Activated T-cell treated with anti-CD3 and anti-CD28 coated beads, Interleukin-2, amount 50 U/mL, for 72 hours (primary cell): ENCODE measurements at regions not wholly inside any gene's neighbourhood (a gene's known extent, or its start where the extent isn't known, plus 50 kb on each side); places are given as distances from the start of the nearest gene placed in this dataset.

ENCODE experiments used
- ATAC-seq, 2 donors: fragments of 150-1000 bp; cut with Tn5 transposase; replicated peaks in 1 of 2; 2 replicates each; pipeline ENCODE4 v1.10.0; 2021; ENCODE audit warnings: moderate library complexity in 2 of 2, mild to moderate bottlenecking in 1 of 2
- DNase-seq, 2 donors: peaks; one replicate each; pipeline ENCODE4 v3.0.0; 2021 to 2022; ENCODE audit warnings: mixed read lengths in 1 of 2
- H3K27ac Mint-ChIP-seq: one replicate; pipeline ENCODE4 v1.8.0; 2022; ENCODE audit warnings: mild to moderate bottlenecking, moderate library complexity, mixed read lengths
- H3K27me3 Mint-ChIP-seq: one replicate; pipeline ENCODE4 v1.8.0; 2022; ENCODE audit warnings: low read depth, mixed read lengths
- H3K36me3 Mint-ChIP-seq, 2 donors: one replicate each; pipeline ENCODE4 v1.8.0; 2022; ENCODE audit warnings: mixed read lengths in 2 of 2, mild to moderate bottlenecking in 1 of 2; ENCODE audit not compliant: insufficient read depth in 2 of 2
- H3K4me1 Mint-ChIP-seq: one replicate; pipeline ENCODE4 v1.8.0; 2022; ENCODE audit warnings: low read depth, mixed read lengths
- H3K4me3 Mint-ChIP-seq, 2 donors: one replicate each; pipeline ENCODE4 v1.8.0; 2022; ENCODE audit warnings: mild to moderate bottlenecking in 2 of 2, mixed read lengths in 2 of 2, moderate library complexity in 2 of 2
- H3K9me3 Mint-ChIP-seq, 2 donors: one replicate each; pipeline ENCODE4 v1.8.0; 2022; ENCODE audit warnings: mixed read lengths in 2 of 2

DNA sequence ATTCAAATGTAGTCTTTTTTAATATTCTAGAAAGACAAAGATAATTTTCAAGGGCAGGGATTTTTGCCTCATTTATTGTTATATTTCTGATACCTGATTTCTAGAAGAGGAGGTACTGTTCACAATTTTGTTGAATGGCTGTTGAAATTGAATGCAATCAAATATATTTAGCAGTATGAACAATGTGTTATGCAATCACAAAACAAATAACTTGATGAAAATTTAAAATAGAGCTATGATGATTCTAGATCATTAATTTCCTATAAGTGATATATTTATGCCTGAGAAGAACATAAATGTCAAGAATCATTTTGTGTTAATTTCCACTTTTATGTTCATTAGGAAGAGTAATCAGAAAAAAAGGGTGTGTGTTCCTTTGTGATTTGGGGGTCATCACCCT is 114.6 kb upstream of the CNTNAP2 start:
- DNase-seq (no peak), ATAC-seq (no peak)
- Mint-ChIP-seq H3K27me3 (no peaks in the 10 kb centered on the region), H3K27ac (no peak overlapping the region), H3K9me3 (peaks cover 2% of the 10 kb centered on the region in 2 donors), H3K36me3 (no peaks in the 10 kb centered on the region), H3K4me1 (no peaks in the 10 kb centered on the region), H3K4me3 (no peak overlapping the region)

GRCh38 chr7:146000882-146001281 is 115.7 kb upstream of the CNTNAP2 start:
- Mint-ChIP-seq H3K27me3 (no peaks in the 10 kb centered on the region), H3K4me3 (no peak overlapping the region), H3K36me3 (no peaks in the 10 kb centered on the region), H3K9me3 (peaks cover 0 to 2% of the 10 kb centered on the region in 2 donors), H3K27ac (no peak overlapping the region), H3K4me1 (no peaks in the 10 kb centered on the region)
- no peak for DNase-seq
- no peak for ATAC-seq

DNA sequence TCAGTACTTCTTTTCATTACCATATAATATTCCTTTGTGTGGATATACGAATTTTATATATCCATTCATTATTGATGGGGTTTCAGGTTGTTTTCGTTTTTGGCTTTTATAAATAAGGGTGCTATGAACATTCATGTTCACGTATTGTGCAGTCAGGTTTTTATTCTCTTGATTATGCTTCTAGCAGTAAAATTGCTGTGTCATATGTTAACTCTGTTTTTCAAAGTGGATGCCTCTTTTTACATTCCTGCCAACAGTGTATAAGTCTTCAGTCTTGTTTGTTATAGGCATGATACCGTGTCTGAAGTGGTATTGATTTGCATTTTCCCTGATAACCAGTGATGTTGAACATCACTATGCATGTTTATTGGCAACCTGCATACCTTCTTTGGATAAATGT is 127.1 kb upstream of the CNTNAP2 start:
- Mint-ChIP-seq H3K27ac (no peak overlapping the region), H3K36me3 (no peaks in the 10 kb centered on the region), H3K4me3 (no peak overlapping the region), H3K27me3 (no peaks in the 10 kb centered on the region), H3K4me1 (no peaks in the 10 kb centered on the region), H3K9me3 (peaks cover 2 to 13% of the 10 kb centered on the region in 2 donors)
- ATAC-seq (no peak), DNase-seq (no peak)

DNA sequence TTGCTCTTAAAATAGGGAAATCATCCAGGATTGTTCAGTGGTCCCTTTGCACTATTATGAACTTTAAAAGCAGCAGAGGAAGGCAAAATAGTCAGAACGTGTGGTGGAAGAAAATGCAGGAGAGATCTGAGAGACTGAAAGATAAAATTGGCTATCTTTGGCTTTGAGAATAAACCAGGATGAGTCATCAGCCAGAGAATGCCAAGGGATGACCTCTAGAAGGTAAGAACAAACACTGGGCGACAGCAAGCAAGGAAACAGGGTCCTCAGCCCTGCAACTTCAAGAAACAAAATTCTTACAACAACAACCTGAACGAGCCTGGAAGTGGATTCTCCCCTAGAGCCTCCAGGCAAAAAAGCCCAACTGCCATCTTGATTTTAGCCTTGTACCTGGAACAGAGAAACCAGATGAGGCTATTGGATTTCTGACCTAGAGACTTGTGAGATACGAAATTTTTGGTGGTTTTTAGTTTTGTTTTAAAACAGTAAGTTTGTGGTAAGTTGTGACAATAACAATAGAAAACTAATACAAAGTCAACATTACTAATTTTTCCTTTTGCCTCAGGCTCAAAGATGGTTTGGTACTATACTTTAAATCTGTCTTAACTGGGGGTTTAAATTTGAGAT is 130.2 kb upstream of the CNTNAP2 start:
- Mint-ChIP-seq H3K27me3 (no peaks in the 10 kb centered on the region), H3K4me1 (no peaks in the 10 kb centered on the region), H3K36me3 (no peaks in the 10 kb centered on the region), H3K4me3 (no peak overlapping the region), H3K9me3 (peaks cover 1 to 13% of the 10 kb centered on the region in 2 donors), H3K27ac (no peak overlapping the region)
- DNase-seq (no peak), ATAC-seq (no peak)

- ATAC-seq (no peak), DNase-seq (no peak)
- H3K27me3 Mint-ChIP-seq = no peaks in the 10 kb centered on the region
- no peaks in the 10 kb centered on the region for H3K4me1 Mint-ChIP-seq
- no peak overlapping the region for H3K4me3 Mint-ChIP-seq
- H3K36me3 Mint-ChIP-seq = no peaks in the 10 kb centered on the region
- peaks cover 5% of the 10 kb centered on the region in 2 donors for H3K9me3 Mint-ChIP-seq
- H3K27ac Mint-ChIP-seq = no peak overlapping the region
Measured at GRCh38 chr7:145978769-145979168, 137.8 kb upstream of the CNTNAP2 start.

DNA sequence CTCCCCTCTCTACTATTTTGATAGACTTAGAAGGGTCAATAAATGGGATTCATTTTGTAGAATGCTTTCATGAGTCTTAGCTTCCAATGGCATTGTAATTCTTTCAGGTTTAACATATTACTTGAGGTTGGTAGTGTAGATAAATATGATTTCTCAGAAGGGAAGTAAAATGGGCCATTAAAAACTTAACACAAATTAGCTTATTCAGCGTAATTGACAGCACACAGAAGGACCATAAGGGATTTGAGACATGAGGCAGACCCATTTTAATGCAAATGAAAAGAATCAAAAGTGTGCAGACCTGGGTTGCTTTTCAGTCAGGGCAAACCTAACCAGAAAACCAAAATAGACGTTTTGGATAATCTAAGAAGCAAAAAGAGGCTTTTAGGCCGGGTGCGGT is 156.6 kb upstream of the CNTNAP2 start:
- no peaks in the 10 kb centered on the region for H3K36me3 Mint-ChIP-seq
- no peak for ATAC-seq
- DNase-seq = no peak
- H3K27me3 Mint-ChIP-seq = no peaks in the 10 kb centered on the region
- no peaks in the 10 kb centered on the region for H3K4me1 Mint-ChIP-seq
- H3K4me3 Mint-ChIP-seq = no peak overlapping the region
- H3K9me3 Mint-ChIP-seq = peaks cover under 1 to 10% of the 10 kb centered on the region in 2 donors
- no peak overlapping the region for H3K27ac Mint-ChIP-seq

DNA sequence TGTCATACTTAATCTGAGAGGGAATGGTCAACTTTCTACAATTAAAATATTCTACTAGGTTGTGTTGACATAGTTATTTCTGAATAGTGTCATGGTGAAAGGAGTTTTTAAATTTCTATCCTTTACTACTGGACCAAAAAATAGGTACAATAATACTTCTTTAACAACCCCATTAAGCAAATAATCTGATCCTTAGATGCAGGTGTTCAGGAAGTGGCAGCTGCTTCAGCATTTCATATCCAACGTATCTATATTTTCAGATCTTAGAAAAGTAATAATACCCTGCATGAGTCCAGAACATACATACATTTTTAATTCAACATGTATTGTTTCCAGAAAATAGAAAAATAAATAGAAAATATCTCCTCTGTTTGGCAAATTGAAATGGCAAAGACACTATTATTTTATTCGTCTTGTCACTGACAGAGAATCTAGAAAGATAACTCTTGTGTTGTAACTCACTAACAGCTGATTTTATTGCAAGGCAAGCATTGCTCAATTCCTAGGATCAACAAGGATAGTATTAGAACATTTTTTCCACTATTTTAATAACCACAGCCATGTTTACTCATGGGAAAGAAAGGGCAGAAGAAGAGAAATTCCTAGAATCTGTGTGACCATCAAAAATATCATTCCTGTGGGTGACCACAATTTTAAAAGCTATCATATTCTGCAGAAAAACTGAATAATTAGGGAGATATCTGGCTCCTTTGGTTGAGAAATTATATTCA is 159.3 kb upstream of the CNTNAP2 start:
- Mint-ChIP-seq H3K4me3 (no peak overlapping the region), H3K27ac (no peak overlapping the region), H3K9me3 (peaks cover 0 to 6% of the 10 kb centered on the region in 2 donors), H3K27me3 (no peaks in the 10 kb centered on the region), H3K36me3 (no peaks in the 10 kb centered on the region), H3K4me1 (no peaks in the 10 kb centered on the region)
- ATAC-seq (no peak), DNase-seq (no peak)

- H3K4me3 Mint-ChIP-seq = no peak overlapping the region
- no peaks in the 10 kb centered on the region for H3K27me3 Mint-ChIP-seq
- H3K36me3 Mint-ChIP-seq = no peaks in the 10 kb centered on the region
- no peak for DNase-seq
- no peaks in the 10 kb centered on the region for H3K4me1 Mint-ChIP-seq
- peaks cover 0 to 3% of the 10 kb centered on the region in 2 donors for H3K9me3 Mint-ChIP-seq
- no peak for ATAC-seq
- H3K27ac Mint-ChIP-seq = no peak overlapping the region
Measured at GRCh38 chr7:145951566-145951965, 165.0 kb upstream of the CNTNAP2 start.

DNA sequence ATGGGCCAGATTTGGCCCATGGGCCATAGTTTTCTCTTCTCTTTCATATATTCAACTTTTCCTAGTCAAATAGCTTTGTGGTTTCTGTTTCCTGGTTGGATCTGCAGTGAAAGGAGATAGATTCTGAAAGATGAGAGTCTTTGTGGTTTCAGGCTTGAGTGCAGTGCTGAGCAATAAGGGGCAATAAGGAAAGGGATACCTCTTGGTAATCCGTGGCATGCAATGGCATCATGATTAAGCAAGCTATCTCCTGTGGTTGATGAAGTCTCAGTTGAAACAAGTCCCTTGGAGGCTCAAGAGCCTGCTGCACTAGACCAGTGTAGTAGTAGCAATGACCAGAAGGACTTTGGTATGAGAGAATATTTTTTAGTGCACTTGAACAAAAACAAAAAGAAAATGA is 187.7 kb upstream of the CNTNAP2 start:
- Mint-ChIP-seq H3K4me3 (no peak overlapping the region), H3K36me3 (no peaks in the 10 kb centered on the region), H3K4me1 (no peaks in the 10 kb centered on the region), H3K9me3 (peaks cover 1 to 14% of the 10 kb centered on the region in 2 donors), H3K27me3 (no peaks in the 10 kb centered on the region), H3K27ac (no peak overlapping the region)
- no peak for ATAC-seq
- DNase-seq = no peak

DNA sequence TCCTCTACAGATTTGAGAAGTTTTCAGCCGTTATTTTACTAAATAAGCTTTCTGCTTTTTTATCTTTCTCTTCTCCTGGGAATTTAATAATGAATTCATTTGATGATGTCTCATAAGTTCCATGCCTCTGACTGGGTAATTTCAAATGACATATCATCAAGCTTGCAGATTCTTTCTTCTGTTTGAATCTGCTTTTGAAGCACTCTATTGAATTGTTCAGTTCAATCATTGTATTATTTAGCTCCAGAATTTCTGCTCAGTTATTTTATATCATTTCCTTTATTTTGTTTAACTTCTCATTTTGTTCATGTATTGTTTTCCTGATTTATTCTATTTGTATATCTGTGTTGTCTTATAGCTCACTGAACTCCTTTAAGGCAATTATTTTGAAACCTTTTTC is 196.9 kb upstream of the CNTNAP2 start:
- no peak overlapping the region for H3K4me3 Mint-ChIP-seq
- H3K4me1 Mint-ChIP-seq = no peaks in the 10 kb centered on the region
- no peaks in the 10 kb centered on the region for H3K36me3 Mint-ChIP-seq

DNA sequence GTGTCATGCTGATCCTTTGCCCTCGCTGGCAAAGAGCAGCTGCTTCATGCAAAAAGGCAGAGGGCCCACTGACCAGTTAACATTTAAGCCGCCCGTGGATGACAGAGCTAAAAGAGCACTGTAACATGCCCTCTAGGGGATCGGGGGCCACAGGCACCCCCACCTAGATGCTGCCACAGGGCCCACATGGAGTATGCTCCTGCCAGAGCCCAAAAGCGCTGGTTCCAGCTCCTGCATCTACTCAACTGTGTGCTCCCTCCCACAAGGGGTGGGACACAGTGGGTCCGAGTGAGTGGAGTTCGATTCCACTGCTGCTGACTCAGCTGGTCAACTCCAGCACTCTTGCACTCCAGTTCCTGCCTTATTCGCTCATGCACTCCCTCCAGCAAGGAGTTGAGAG is 199.8 kb upstream of the CNTNAP2 start:
- Mint-ChIP-seq H3K9me3 (peaks cover 9 to 20% of the 10 kb centered on the region in 2 donors), H3K4me3 (no peak overlapping the region), H3K4me1 (no peaks in the 10 kb centered on the region), H3K27me3 (no peaks in the 10 kb centered on the region), H3K27ac (no peak overlapping the region), H3K36me3 (no peaks in the 10 kb centered on the region)
- no peak for DNase-seq
- no peak for ATAC-seq

More for the DNA sequence above, 196.9 kb upstream of the CNTNAP2 start:
- no peak for DNase-seq
- H3K9me3 Mint-ChIP-seq = peaks cover 9 to 23% of the 10 kb centered on the region in 2 donors
- no peak for ATAC-seq
- no peak overlapping the region for H3K27ac Mint-ChIP-seq
- no peaks in the 10 kb centered on the region for H3K27me3 Mint-ChIP-seq

GRCh38 chr7:145915679-145916078 is 200.9 kb upstream of the CNTNAP2 start:
- Mint-ChIP-seq H3K27me3 (no peaks in the 10 kb centered on the region), H3K9me3 (peaks cover 9 to 20% of the 10 kb centered on the region in 2 donors), H3K27ac (no peak overlapping the region), H3K36me3 (no peaks in the 10 kb centered on the region), H3K4me3 (no peak overlapping the region), H3K4me1 (no peaks in the 10 kb centered on the region)
- DNase-seq = no peak
- no peak for ATAC-seq

DNA sequence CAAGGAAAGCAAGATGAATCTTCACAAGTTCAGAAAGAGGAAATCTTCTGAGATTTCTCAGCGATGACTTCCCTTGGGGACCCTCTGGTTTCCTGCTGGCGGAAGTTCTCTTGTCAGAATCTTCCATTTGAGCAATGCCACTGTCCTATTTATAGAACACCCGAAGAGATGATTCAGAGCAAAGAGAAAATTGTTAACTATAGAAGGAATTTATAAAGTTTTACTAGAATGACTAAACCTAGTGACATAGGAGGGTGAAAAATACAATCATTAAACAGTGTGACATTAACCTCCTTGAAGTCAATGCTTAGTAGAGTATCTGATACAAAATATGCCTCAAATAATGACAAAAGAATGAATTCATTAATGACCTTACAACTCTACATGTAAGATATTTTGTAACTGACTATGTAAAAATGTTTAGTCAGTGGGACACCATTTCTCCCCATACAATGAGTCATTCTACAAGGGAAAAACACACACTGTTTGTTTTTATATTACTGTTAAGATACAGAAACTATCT is 206.5 kb upstream of the CNTNAP2 start:
- no peak for DNase-seq
- H3K27ac Mint-ChIP-seq = no peak overlapping the region
- no peaks in the 10 kb centered on the region for H3K4me1 Mint-ChIP-seq
- H3K9me3 Mint-ChIP-seq = peaks cover 3% of the 10 kb centered on the region in 2 donors
- H3K36me3 Mint-ChIP-seq = no peaks in the 10 kb centered on the region
- no peak overlapping the region for H3K4me3 Mint-ChIP-seq
- H3K27me3 Mint-ChIP-seq = no peaks in the 10 kb centered on the region
- no peak for ATAC-seq
